Ovary (tissue), 7 donors: ENCODE measurements at regions not wholly inside any gene's neighbourhood (a gene's known extent, or its start where the extent isn't known, plus 50 kb on each side); places are given as distances from the start of the nearest gene placed in this dataset.

Source experiments
- DNase-seq, 5 donors: peaks; one replicate each; pipeline ENCODE4 v3.0.0-alpha.2; 2019 to 2020
- H3K27ac ChIP-seq, 2 donors: fragments of 200-600 bp; one replicate each; pipeline versions ENCODE4 v1.5.1 to v1.8.0; 2019 to 2022
- H3K27me3 ChIP-seq: fragments of 200-600 bp; one replicate; pipeline ENCODE4 v1.8.0; 2022
- H3K36me3 ChIP-seq: fragments of 200-600 bp; sonication (generic); one replicate; pipeline ENCODE4 v1.5.1; 2019
- H3K4me1 ChIP-seq: one replicate; pipeline ENCODE4 v1.8.1; 2013; ENCODE audit warnings: mild to moderate bottlenecking, moderate library complexity; ENCODE audit not compliant: insufficient read depth
- H3K4me3 ChIP-seq: fragments of 200-600 bp; sonication (generic); one replicate; pipeline ENCODE4 v1.5.1; 2017
- H3K9me3 ChIP-seq, 2 donors: fragments of 200-600 bp in 1 of 2; sonication (generic) in 1 of 2; one replicate each; pipeline versions ENCODE4 v1.5.1 to v1.8.1; 2013 to 2019; ENCODE audit warnings: mild to moderate bottlenecking in 1 of 2, moderate library complexity in 1 of 2
- CTCF ChIP-seq, 3 donors: fragments of 450-650 bp in 2 of 3; fragments of 200-600 bp in 1 of 3; IDR thresholded peaks; one replicate each; pipeline versions ENCODE4 v1.5.1 to v1.8.0; 2016 to 2022; ENCODE audit warnings: antibody characterized with exemption in 3 of 3, mild to moderate bottlenecking in 1 of 3
- EP300 ChIP-seq: sonication (generic); formaldehyde crosslinking; IDR thresholded peaks from one replicate; pipeline ENCODE4 v1.6.1; 2017; ENCODE audit warnings: antibody characterized with exemption
- POLR2A ChIP-seq: fragments of 450-650 bp; IDR thresholded peaks from one replicate; pipeline ENCODE4 v1.6.1; 2017; ENCODE audit warnings: antibody characterized with exemption, mild to moderate bottlenecking, moderate library complexity
- WGBS, 3 donors: extraction: QIAGEN DNeasy Blood & Tissue Kit in 1 of 3; methylation state at CpG; one replicate each; pipeline versions ENCODE4 v1.1.5 to v1.1.7; 2013 to 2017; 5-methylcytosine and 5-hydroxymethylcytosine counted together
- intact Hi-C, 4 donors: fragments of 100-400 bp; cut with DNase I; formaldehyde crosslinking; loops; one replicate each; pipeline versions ENCODE4 v1.11.0 to v1.15.1; 2022 to 2023
- donor health status: DM: no; HTN: no; CAD: no; lungs with moderate emphysema.
- donor health status: DM: no; HTN: no; CAD: no.
- donor health status: Bipolar disorder and iron deficiency.
- donor health status: DM: no; HTN: no; CAD: no.
- donor health status: DM: yes; HTN: yes; CAD: no.

GRCh38 chr2:209029249-209029648 is 394.6 kb upstream of the MAP2 start:
- no peak for TF ChIP-seq EP300
- TF ChIP-seq POLR2A = no peak
- TF ChIP-seq CTCF (IDR thresholded peaks at IDR 0.05) = no peak
- Histone ChIP-seq H3K4me3 (no peak overlapping the region), H3K9me3 (no peaks in the 10 kb centered on the region), H3K4me1 (no peaks in the 10 kb centered on the region), H3K27ac (no peak overlapping the region), H3K27me3 (no peaks in the 10 kb centered on the region), H3K36me3 (no peaks in the 10 kb centered on the region)
- no peak for DNase-seq
- 92 to 94% (median 93%) methylated on average over 1 of the region's 1 CpG for WGBS, 3 donors
- intact Hi-C loops = no loop called here

- Histone ChIP-seq H3K4me3 (no peak overlapping the region), H3K4me1 (no peaks in the 10 kb centered on the region), H3K27me3 (no peaks in the 10 kb centered on the region), H3K9me3 (no peaks in the 10 kb centered on the region), H3K27ac (no peak overlapping the region), H3K36me3 (no peaks in the 10 kb centered on the region)
- intact Hi-C loops = no loop called here
- TF ChIP-seq EP300 (no peak), CTCF (IDR thresholded peaks at IDR 0.05) (no peak), POLR2A (no peak)
- 80 to 85% (median 84%) methylated on average over 2 of the region's 2 CpGs for WGBS, 3 donors
- DNase-seq = no peak
These were observed 379.5 kb upstream of the MAP2 start for GRCh38 chr2:209044307-209044706.

GRCh38 chr2:209046163-209046562 is 377.7 kb upstream of the MAP2 start:
- intact Hi-C loops = no loop called here
- no peak for DNase-seq
- Histone ChIP-seq H3K27ac (no peak overlapping the region), H3K4me3 (no peak overlapping the region), H3K27me3 (no peaks in the 10 kb centered on the region), H3K9me3 (no peaks in the 10 kb centered on the region), H3K36me3 (no peaks in the 10 kb centered on the region), H3K4me1 (no peaks in the 10 kb centered on the region)
- WGBS, 3 donors = 91 to 95% (median 94%) methylated on average over 2 of the region's 2 CpGs
- TF ChIP-seq EP300 (no peak), CTCF (IDR thresholded peaks at IDR 0.05) (no peak)

- Histone ChIP-seq H3K4me1 (no peaks in the 10 kb centered on the region), H3K9me3 (no peaks in the 10 kb centered on the region), H3K4me3 (no peak overlapping the region), H3K36me3 (no peaks in the 10 kb centered on the region), H3K27ac (no peak overlapping the region), H3K27me3 (no peaks in the 10 kb centered on the region)
- intact Hi-C loops = no loop called here
- 63 to 69% (median 66%) methylated on average over 3 of the region's 3 CpGs for WGBS, 3 donors
- no peak for DNase-seq
- TF ChIP-seq CTCF (IDR thresholded peaks at IDR 0.05) (no peak), POLR2A (no peak), EP300 (no peak)
These were observed 374.2 kb upstream of the MAP2 start for GRCh38 chr2:209049608-209050007.

GRCh38 chr2:209062210-209062609 is 361.6 kb upstream of the MAP2 start:
- 88 to 92% (median 90%) methylated on average over 3 of the region's 3 CpGs for WGBS, 3 donors
- no peak overlapping the region for H3K27ac ChIP-seq
- H3K9me3 ChIP-seq = no peaks in the 10 kb centered on the region
- no peaks in the 10 kb centered on the region for H3K27me3 ChIP-seq
- TF ChIP-seq CTCF (IDR thresholded peaks at IDR 0.05) = no peak
- TF ChIP-seq EP300 = no peak
- TF ChIP-seq POLR2A = no peak
- no peaks in the 10 kb centered on the region for H3K4me1 ChIP-seq
- no peak for DNase-seq
- H3K36me3 ChIP-seq = no peaks in the 10 kb centered on the region
- intact Hi-C loops = no loop called here
- no peak overlapping the region for H3K4me3 ChIP-seq
